ENCODE measurements at regions not wholly inside any gene's neighbourhood (a gene's known extent, or its start where the extent isn't known, plus 50 kb on each side); places are given as distances from the start of the nearest gene placed in this dataset.
A peak's percentile ranks its signal among the peaks of the same experiment; 100 is the strongest.

DNA sequence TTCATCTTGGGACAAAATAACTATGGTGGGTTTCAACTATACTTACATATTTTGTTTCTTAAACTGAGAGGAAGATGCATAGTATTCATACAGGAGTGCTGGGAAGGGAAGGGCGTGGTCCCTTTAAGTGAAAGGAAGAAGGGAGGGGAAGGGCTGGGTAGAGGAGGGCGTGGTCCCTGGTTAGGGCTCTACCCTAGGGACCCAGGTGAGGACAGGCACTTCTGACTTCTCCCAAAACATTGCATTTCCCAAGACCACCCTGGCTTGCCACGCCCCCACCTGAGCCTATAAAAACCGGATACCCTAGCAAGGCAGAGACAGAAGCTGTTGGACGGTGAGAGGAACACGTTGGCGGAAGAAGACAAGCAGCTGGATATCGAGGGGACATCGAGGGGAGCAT is 157.6 kb upstream of the PLXNA4 start:
- DNase-seq = no peak

DNA sequence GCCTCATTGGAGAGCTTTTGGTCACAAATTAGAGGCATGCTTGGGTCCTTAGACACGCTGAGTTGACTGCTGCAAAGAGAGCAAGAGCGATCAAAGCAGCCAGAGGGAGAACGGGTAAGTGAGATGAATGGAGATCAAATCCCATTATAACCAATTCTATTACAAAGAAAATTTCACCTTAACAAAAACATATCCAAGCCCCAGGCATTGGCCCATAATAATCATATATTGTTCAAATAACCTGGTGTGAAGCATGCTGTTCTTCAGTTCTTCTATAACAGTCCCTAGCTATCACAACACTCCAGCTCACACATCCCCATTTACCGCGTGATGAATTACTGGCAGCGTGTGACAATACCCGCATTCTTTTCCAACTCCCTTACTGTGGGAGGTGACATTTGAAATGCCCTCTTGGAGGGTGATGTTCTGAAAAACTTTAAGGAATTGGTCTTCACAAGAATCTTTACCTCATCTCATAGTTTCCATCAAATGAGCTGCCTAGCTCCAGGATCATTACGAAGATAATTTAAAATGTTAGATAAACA is 156.1 kb upstream of the PLXNA4 start:
- no peak for DNase-seq

DNA sequence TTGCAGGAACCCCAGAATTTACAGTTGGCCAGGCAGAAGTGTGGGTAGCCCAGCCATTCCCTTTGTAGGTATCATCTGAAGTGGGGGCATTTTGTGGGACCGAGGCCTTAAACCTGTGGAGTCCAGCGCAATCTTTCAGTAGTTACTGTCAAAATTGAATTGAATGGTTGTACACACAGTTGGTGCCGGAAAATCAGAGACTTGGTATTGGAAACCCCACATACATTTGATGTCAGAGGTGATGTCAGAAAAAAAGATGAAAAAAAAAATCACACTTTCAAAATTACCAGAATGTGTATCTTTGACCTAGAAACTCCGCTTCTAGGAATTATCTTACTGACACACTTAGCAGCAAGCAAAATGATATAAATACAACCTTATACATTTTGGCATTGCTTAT is 153.8 kb upstream of the PLXNA4 start:
- DNase-seq = no peak

DNA sequence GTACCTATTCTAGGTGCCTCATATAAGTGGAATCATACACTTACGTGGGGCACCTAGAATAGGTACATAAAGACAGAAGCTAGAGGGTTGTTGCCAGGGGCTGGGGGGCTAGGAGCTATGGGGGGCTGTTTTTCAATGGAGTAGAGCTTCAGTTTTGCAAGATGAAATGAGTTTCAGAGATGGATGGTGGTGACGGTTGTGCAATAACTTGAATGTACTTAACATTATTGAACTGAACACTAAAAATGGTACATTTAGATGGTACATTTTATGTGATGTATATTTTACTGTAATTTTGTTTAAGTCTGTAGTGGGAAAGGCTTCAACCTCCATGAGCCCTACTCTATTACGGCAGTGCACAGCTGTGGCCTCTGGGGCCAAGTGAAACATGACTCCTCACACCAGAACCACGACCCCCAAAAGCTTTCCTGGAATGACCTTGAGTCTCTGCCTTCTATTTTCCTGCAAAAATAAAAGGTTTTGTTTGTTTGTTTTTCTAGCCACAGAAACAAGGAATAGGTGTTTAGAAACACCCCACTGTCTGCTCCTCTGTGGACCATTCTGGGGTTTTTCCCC is 147.3 kb upstream of the PLXNA4 start:
- no peak for DNase-seq

DNA sequence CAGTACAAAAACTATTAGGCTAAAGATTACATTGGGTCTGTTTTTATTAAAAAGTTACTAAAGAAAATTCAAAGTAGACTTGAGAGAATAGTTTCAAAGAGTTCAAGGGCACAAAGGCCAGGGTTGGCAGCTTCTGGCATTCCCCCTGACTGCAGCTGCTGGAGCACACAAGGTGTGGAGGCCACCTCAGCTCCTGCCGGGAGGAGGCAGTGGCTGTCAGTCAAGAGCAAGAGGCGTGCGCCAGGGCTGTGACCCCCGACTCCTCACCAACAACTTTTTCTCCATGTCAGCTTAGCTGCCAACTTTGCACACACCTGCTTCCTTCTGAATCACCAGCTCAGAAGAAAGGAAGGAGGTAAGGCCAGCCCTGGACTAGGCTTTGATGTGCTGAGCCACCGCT is 144.6 kb upstream of the PLXNA4 start:
- DNase-seq = no peak

DNA sequence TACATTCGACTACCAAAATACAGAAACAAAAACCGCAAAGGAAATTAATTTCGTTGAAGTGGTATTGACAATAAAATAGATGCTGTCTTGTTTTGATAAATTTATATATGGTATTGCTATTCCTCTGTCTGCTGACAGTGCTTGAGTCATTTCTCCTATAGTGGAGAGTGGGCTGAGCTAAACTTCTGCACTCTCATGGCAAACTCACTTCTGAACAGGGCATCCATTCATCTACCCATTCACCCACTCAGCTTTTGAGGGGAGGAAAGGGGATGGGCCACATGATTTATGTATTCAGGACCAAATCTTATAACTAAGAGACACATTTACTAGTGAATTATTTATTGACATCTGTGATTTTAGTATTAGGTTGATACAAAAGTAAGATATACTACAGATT is 137.6 kb upstream of the PLXNA4 start:
- DNase-seq = no peak

DNA sequence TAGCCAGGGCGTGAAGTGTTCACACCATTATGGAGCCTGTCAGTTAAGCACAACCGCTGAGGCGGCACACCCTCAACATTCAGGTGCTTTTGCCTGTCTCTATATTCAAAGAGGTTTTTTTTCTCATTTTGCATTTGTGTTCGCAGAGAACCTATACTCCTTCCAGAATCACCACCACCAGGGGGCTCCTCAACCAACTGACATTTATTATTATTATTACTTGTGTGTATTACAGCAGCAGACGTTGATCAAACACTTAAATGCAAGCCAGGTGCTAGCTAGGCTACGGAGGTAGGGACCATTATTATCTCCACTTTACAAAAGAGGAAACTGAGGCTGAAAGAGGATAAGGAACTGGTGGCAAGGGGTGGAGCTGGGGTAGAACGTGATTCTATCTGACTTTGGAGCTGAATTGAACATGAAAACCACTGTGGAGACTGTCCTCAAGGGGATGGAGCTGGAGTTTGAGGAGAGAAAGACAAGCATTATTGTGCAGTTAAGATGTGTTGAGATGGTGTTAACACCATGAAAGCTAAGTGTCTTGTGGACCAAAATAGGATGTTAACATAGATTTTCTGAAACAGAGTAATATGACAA is 133.8 kb upstream of the PLXNA4 start:
- DNase-seq = peak; percentile 37

DNA sequence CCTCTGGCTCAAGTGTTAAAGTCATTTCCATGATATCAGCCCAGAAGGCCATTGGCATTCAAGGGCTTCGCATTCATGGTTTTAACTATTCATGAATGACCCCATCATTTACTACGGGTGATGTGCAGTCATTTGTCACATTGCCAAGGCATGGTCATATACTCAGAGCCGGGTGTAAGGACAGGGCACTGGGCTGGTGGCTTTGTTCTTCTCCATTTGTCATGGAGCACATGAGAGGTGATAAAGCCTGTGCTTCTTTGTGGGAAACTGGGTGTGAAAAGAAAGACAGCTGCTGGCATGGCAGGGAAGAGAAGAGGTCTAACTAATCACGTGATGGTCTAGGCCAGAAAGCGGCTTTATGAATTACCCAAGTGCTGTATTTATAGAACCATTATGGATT is 132.2 kb upstream of the PLXNA4 start:
- no peak for DNase-seq

DNA sequence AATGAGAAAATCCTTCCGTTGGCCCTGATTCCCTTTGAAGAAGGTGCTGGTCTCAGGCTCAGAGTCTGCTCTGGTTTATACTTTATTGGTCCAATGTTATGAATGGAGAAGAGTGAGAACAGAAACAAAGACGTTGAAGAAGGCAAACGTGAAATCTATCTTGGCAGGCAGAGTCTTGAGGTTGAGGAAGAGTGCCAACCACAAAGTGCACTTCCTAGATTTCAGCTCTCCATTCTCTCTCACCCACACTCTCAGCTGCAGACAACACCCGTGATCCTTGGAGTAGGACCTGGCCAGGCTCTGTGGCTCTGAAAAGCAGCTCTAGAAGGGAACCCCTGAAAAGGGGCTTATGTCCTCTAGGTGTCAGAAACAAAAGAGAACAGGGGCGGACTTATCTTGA is 128.9 kb upstream of the PLXNA4 start:
- DNase-seq = no peak

DNA sequence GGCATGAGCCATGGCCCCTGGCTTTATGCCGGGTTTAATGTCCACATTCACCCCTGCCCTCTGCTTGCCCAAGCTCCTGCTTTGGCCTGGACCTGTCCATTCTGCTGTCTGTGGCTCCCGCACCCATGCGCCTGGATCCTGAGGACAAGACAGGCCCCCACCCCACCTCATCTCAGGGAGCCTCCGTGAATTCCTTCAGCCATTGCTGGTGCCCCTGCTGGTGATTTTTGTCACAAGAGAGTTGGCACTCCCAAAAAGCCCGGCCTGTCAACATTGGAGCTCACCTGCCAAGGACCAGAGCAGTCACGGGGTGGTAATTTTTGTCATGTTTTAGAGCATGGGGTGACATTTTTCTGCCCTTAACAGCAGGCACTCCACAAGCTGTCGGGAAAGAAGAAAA is 127.5 kb upstream of the PLXNA4 start:
- DNase-seq = no peak

DNA sequence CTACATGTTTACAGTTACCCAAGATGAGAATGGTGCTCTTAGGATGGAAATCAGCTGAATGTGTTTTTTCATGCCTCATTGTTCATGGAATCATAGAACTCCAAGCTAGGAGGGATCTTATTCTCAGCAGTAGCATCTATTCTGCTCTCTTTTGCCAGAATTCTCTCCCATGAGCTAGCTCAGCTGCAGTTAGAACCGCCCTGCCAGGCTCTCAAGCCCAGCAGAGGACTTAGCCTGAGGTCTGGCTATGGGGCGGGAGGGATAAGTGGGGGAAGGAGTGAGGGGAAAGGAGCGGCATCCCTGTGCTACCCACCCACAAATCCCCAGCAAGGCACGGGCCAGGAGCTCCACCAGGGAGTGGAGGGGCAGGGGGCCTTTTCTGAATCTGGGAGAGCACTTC is 120.7 kb upstream of the PLXNA4 start:
- DNase-seq = no peak

DNA sequence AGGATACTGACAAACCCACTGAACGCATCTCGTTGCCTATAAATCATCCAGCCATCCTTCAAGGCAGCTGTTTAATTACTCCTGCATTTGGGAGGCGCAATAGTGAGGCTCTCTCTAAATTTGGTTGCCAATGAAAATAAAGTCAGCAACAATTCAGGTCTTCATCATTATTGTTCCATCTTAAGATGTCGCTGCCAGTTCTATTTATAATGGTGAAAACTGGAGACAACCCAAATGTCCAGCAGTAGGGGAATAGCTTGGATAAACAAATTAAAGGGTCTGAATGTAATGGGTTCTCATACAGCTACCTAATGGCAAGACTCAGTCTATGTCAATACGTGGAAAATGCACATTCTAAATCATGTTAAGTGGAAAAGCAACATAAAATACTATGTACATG is 120.1 kb upstream of the PLXNA4 start:
- no peak for DNase-seq

DNA sequence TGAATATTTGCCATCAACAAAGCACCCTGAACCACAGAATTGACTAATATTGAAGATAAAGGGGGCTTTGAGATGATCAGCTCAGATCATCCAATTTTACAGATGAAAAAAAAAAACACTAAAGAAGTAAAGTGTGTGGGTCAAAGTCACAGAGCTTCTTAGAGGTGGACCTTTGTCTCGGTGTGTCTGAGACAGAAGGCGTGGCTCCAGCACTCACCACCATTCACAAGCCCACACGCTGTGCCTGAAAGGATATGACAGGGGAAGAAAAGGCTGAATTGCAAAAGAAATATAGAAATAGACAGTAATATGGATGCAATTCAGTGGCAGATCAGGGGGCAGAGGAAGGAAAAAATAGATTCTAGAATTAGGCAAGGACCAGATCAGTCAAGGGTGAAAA is 114.9 kb upstream of the PLXNA4 start:
- DNase-seq = no peak

DNA sequence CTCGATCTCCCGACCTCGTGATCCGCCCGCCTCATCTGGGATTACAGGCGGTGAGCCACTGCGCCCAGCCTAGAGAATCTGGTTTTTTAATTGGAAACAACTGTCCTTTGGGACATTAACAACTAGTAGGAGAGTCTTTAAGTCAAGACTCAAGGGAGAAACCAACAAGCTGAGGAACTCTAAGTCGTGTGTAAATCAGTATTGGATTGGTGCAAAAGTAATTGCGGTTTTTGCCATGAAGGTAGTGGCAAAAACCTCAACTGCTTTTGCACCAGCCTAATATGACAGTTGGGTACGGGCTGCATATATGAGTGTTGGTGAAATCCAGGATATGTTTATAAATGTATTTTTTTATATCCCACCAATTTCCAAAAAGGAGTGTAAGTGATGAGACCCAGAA is 113.9 kb upstream of the PLXNA4 start:
- DNase-seq = no peak

DNA sequence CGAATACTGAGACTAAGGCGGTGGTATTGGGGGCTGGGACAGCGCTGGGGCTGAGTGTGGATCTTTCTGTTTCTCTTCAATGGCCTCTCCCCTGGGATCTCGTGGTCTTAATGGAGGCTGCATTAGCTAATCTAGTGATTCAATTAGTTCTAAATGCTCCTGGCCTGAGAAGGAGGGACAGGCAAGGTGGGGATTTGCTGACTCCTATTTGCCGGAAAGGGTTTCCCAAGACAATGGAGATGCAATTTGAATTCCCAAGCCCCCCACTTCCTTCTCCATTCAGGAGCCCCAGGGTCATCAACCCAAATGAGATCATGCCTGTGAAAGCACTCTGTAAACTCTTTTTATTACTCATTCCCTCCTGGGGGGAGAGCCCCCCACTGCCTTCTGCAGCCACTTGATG is 111.7 kb upstream of the PLXNA4 start:
- DNase-seq = no peak

DNA sequence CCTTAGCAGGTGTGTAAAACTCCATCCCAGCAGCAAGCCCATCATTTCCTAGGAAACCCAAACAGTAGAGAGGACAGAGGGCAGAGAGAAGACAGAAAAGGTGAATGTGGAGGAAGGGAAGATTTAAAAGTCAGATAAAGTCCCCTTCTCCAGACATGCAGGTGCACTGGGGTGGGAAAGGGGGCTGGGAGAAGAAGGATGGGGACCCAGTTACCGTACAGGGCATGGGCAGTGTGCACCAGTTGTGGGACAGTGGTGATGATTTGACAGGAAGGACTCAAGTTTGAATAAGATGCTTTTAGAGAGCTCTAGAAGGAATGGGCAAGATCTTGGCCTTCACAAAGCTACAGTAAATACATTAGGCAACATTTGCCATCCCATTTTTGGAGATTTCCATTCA is 110.7 kb upstream of the PLXNA4 start:
- DNase-seq = no peak

DNA sequence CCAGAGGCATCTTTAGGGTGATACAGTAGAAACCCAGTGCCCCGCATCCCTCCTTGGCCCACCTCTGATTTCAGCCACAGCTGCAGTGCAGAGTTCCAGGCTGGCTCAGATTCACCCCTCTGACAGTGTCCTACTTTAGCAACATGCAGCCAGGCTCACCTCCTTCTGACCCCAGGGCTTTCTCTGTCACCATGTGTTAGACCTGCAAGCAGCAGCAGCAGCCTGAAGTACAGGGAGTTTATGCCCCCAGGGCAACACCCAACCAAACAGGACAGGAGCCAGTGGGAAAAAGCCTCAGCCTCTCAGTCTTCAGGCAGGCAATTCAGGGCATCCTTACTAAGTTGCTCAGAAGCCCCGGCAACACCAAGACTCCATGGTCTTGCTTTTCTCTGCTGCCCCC is 109.0 kb upstream of the PLXNA4 start:
- no peak for DNase-seq

DNA sequence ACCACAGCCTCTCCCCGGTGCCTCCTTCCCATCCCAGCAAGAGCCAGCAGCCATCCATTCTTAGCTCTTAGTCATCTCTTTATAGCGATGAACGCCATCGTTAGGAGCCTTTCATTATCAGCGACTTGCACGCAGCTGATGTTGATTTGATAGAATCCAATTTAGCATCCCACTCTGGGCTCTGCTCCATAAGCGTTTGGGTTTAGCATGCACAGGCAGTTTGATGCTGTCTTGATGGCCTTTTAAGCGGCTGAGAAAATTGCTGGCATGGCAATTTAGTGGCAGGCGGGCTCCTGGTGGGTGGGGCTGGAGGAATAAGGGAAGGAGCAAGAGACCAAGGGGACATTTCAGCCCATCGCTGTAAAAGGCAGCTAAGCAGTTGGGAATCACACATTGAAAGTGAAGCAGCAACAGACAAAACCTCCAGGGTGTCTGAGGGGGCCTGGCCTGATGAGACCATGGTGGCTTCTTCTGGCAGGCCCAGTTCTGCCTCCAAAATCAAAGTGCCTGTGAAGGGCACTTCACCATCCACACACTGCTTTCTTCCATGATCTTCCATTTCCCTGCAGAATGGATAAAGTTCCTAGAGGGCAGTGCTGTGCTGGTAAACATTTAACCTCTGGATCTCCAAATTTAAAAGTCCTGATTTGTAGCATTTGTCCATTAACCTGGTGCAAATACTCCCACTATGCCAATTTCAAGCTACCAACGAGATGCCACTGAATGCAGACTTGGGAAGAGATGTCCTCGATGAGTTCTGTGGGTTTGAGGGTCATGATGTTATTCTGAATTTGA is 107.8 kb upstream of the PLXNA4 start:
- DNase-seq = no peak

DNA sequence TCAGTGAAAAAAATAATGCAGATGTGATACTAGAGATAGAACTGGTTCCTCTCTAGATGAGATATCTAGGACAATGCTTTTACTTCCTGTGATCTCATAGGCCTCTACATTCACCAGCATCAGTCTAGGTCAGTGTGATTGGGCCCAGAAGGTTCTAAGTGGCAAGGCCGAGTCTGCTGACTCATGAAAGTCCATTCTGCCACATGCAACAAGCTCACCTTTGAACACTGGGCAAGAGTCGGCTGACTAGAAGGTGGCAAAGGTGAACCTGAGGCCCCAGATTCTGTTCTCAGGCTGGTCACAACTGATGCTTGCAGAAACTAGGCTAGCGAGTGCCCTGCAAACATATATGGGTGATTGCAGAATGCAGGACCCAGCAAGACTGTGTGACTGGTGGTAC is 105.7 kb upstream of the PLXNA4 start:
- no peak for DNase-seq

DNA sequence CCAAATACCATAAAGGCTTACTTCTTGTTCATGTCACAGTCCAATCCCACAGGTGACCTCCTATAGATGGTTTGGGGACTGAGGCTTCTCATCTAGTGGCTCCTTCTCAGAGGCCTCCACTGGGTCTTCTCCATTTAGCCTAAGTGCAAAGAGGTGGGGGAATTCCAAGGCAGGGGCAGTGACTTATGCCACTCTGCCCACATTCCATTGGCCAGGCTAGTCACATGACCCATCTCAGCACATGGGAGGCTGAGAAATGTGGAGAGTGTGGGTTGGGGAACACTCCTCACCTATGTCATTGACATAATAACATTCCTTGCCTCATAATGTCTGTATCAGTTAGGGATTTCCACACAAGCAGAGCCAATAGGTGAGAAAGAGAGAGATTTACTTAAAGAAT is 104.3 kb upstream of the PLXNA4 start:
- no peak for DNase-seq

DNA sequence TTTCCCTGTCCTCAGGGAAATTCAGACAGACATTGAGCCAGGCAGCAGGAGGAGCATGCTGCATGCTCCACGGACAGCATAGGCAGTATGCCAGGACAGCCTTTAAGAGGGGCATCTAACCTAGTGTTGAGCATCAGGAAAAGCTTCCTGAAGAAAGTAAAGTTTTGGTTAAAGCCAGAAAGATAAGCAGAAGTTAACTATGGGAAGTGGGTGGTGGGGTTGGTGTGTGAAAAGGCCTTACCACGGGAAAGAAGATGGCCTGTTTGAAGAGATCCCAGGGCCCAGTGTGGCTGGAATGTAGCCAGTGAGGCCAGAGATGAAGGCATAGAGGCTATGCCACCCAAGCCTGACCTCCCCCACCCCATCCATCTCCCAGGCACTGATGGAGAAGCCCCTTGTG is 102.4 kb upstream of the PLXNA4 start:
- DNase-seq = no peak

DNA sequence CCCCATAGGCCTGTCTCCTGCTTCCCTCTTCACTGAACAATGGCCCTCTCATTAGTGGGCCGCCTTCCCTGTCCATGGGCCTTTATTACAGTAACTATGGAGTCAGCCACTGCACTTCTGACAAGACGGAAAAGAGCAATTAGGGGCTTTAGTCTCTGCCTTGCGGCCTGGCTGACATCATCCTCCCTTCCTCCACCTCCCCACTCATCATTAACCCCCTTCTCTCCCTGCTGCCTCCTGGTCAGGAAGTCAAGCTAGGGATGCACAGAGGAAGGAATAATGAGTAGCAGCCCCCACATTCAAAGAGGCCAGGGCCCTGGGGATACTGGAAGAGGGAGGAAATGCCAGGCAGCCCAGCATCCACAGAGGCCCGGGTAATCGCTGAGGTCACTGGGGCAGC is 101.6 kb upstream of the PLXNA4 start:
- no peak for DNase-seq

DNA sequence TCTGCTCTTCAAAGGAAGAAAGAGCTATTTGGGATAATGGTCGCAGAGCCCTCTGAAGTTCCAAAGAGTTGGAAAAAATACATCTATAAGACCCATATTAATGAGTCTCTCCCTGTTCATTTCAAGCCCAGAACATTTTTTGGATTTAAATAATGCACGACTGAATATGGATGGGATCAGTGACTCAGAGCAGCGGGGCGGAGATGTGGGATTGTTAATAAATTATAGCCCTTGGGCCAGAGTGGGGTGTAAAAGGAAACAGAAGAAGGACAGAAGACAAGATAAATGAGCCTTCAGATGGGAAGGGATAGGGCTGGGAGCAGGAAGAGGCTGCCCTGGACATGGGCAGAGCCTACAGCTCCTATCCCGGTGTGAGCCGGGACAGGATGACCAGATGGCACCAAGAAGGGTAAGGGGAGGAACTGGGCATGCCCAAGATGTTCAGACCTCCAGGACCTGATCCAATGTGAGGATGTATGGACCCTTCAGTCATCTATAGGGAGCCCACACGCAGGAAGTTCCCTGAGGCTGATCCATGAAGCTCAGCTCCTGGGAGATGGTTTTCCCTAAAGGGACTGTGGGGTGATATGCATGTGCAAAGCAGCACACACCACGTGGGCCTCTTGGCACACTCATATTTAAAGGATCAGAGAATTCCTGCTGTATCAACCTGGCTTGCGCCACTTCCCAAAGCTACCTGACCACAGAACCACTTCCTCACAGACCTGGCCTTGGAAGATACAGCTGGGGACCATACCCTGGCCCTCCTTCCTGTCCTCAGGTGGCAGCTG is 96.1 kb upstream of the PLXNA4 start:
- DNase-seq = no peak

DNA sequence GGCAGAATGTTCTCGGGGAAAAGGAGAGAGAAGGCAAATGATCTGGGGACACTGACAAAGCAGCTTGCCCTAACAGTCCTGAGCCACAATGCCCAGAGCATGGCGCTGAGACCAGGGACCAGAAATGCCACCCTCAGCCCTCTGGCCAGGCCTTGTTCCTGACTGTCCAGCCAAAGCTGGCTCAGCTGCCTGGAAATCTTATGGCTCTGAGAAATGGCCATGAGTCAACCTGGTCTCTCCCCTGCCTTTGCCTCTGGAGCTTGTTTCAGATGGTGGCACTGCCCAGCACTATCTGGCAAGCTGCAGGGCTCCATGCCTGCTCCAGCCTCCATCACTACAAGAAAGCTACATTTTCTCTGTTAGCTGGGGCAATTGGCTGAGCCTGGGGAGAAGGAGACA is 90.5 kb upstream of the PLXNA4 start:
- no peak for DNase-seq
